ENCODE measurements at regions not wholly inside any gene's neighbourhood (a gene's known extent, or its start where the extent isn't known, plus 50 kb on each side); places are given as distances from the start of the nearest gene placed in this dataset.

GRCh38 chr3:117003501-117003900, 293.9 kb downstream of the TUSC7 start (continued):
- TF ChIP-seq CHD2 (IDR thresholded peaks at IDR 0.05; ENCODE audit: low read length, partially characterized antibody) = no peak
- no peak for TF ChIP-seq IRF3 (IDR thresholded peaks at IDR 0.05; ENCODE audit: low read depth, low read length)
- no peak for TF ChIP-seq ELF1 (IDR thresholded peaks at IDR 0.05)
- no peak for TF ChIP-seq JUND (IDR thresholded peaks at IDR 0.05)
- TF ChIP-seq RFX5 (IDR thresholded peaks at IDR 0.05; ENCODE audit: low read length) = no peak
- no peak for TF ChIP-seq FOSL2 (IDR thresholded peaks at IDR 0.05; ENCODE audit: borderline replicate concordance, low read depth)
- TF ChIP-seq ZBTB33 (IDR thresholded peaks at IDR 0.05; ENCODE audit: borderline replicate concordance, low read depth) = no peak
- TF ChIP-seq MEF2A (IDR thresholded peaks at IDR 0.05; ENCODE audit: borderline replicate concordance, low read depth) = no peak

- no peak overlapping the region for H3K27ac ChIP-seq (ENCODE audit: low read depth in 2 of 2, low read length in 1 of 2)
- no peaks in the 10 kb centered on the region for H3K79me2 ChIP-seq (ENCODE audit: insufficient read depth)
- H3K4me3 ChIP-seq (ENCODE audit: low read depth in 2 of 2, low read length in 1 of 2) = no peak overlapping the region
- peaks cover 0 to 4% of the 10 kb centered on the region in 2 experiments; a peak in 2 of 4 replicates for H3K4me1 ChIP-seq (ENCODE audit: control insufficient read depth in 1 of 2, insufficient read depth in 2 of 2, low read depth in 1 of 2, low read length in 1 of 2)
- H3K27me3 ChIP-seq (ENCODE audit: insufficient read depth) = no peaks in the 10 kb centered on the region
- 66% methylated on average over 2 of the region's 2 CpGs for WGBS (ENCODE audit: low lambda C conversion rate)
- TF ChIP-seq YY1 (IDR thresholded peaks at IDR 0.05; ENCODE audit: low read depth) (no peak), RAD21 (IDR thresholded peaks at IDR 0.05; ENCODE audit: low read length) (no peak), JUND (IDR thresholded peaks at IDR 0.05) (no peak), EP300 (IDR thresholded peaks at IDR 0.05; ENCODE audit: borderline replicate concordance in 1 of 2, low read depth in 1 of 2, low read length in 1 of 2) (no peak)
- H3K9me2 ChIP-seq = no peaks in the 10 kb centered on the region
- H3F3A ChIP-seq (replicated peaks; ENCODE audit: insufficient read depth) = no peaks in the 10 kb centered on the region
- H2AFZ ChIP-seq (ENCODE audit: low read depth) = no peak overlapping the region
- H4K20me1 ChIP-seq (ENCODE audit: insufficient read depth) = no peaks in the 10 kb centered on the region
- POLR2A ChIA-PET = no interaction called here
- H3K9ac ChIP-seq = no peak overlapping the region
- no peak overlapping the region for H3K4me2 ChIP-seq
- CTCF ChIA-PET = interaction anchor here (0.5 to 0.8 kb wide), 3 partner anchors 8 to 235 kb away, joined by 3 to 4 read pairs (median 3); no protein-coding TSS in a partner anchor
- no peaks in the 10 kb centered on the region for H3K9me3 ChIP-seq
- DNase-seq = no peak
- H3K36me3 ChIP-seq (replicated peaks in 1 of 2; ENCODE audit: control insufficient read depth in 1 of 2, insufficient read depth in 2 of 2, low read length in 1 of 2) = no peaks in the 10 kb centered on the region
Observed at GRCh38 chr3:117005274-117005673, 295.7 kb downstream of the TUSC7 start.

- H3K9me2 ChIP-seq = no peaks in the 10 kb centered on the region
- no peaks in the 10 kb centered on the region for H3K79me2 ChIP-seq (ENCODE audit: insufficient read depth)
- H3K9me3 ChIP-seq = no peaks in the 10 kb centered on the region
- no peak overlapping the region for H3K9ac ChIP-seq
- no peaks in the 10 kb centered on the region for H3K27me3 ChIP-seq (ENCODE audit: insufficient read depth)
- peaks cover 0 to 4% of the 10 kb centered on the region in 2 experiments; a peak in 2 of 4 replicates for H3K4me1 ChIP-seq (ENCODE audit: control insufficient read depth in 1 of 2, insufficient read depth in 2 of 2, low read depth in 1 of 2, low read length in 1 of 2)
- H3K4me2 ChIP-seq = no peak overlapping the region
- DNase-seq = no peak
- TF ChIP-seq IRF3 (IDR thresholded peaks at IDR 0.05; ENCODE audit: low read depth, low read length) = no peak
- TF ChIP-seq NRF1 (IDR thresholded peaks at IDR 0.05; ENCODE audit: low read depth, low read length) = no peak
- no peak for TF ChIP-seq GABPA (IDR thresholded peaks at IDR 0.05; ENCODE audit: low read depth)
- no peak for TF ChIP-seq CHD2 (IDR thresholded peaks at IDR 0.05; ENCODE audit: low read length, partially characterized antibody)
- TF ChIP-seq RCOR1 (IDR thresholded peaks at IDR 0.05; ENCODE audit: low read length) = no peak
- 0 out of 4 replicates have a peak, but pooled peaks of 1 of the 2 experiments have one; percentile 19 for TF ChIP-seq EP300 (IDR thresholded peaks at IDR 0.05; ENCODE audit: borderline replicate concordance in 1 of 2, low read depth in 1 of 2, low read length in 1 of 2)
- no peak for TF ChIP-seq FOXM1 (IDR thresholded peaks at IDR 0.05; ENCODE audit: low read depth)
- TF ChIP-seq FOSL2 (IDR thresholded peaks at IDR 0.05; ENCODE audit: borderline replicate concordance, low read depth) = no peak
- TF ChIP-seq RXRA (IDR thresholded peaks at IDR 0.05; ENCODE audit: borderline replicate concordance, low read depth) = no peak
- TF ChIP-seq GATA2 (CRISPR knock-in tag; IDR thresholded peaks at IDR 0.05) = peak; percentile 28; the same call in 1 of the 2 replicates
- TF ChIP-seq JUND (IDR thresholded peaks at IDR 0.05) = no peak
- no peak for TF ChIP-seq EZH2phosphoT487 (IDR thresholded peaks at IDR 0.05; ENCODE audit: borderline replicate concordance, low read depth)
- no peak overlapping the region for H2AFZ ChIP-seq (ENCODE audit: low read depth)
- no peaks in the 10 kb centered on the region for H4K20me1 ChIP-seq (ENCODE audit: insufficient read depth)
- no peak overlapping the region for H3K27ac ChIP-seq (ENCODE audit: low read depth in 2 of 2, low read length in 1 of 2)
- 64% methylated on average over 2 of the region's 2 CpGs for WGBS (ENCODE audit: low lambda C conversion rate)
- H3K36me3 ChIP-seq (replicated peaks in 1 of 2; ENCODE audit: control insufficient read depth in 1 of 2, insufficient read depth in 2 of 2, low read length in 1 of 2) = no peaks in the 10 kb centered on the region
- H3F3A ChIP-seq (replicated peaks; ENCODE audit: insufficient read depth) = no peaks in the 10 kb centered on the region
- ChIA-PET CTCF (interaction anchor here (0.5 to 0.8 kb wide), 3 partner anchors 9 to 235 kb away, joined by 3 to 4 read pairs (median 3); no protein-coding TSS in a partner anchor), POLR2A (no interaction called here)
- no peak overlapping the region for H3K4me3 ChIP-seq (ENCODE audit: low read depth in 2 of 2, low read length in 1 of 2)
Observed at GRCh38 chr3:117005911-117006522, 296.4 kb downstream of the TUSC7 start.
